HG02981 (cell line): ENCODE measurements at regions not wholly inside any gene's neighbourhood (a gene's known extent, or its start where the extent isn't known, plus 50 kb on each side); places are given as distances from the start of the nearest gene placed in this dataset.

Source experiments
- ATAC-seq: cut with Tn5 transposase; IDR thresholded peaks from one replicate; pipeline ENCODE4 v1.9.1; 2021; ENCODE audit warnings: mild to moderate bottlenecking, moderate library complexity; ENCODE audit not compliant: unreplicated experiment

DNA sequence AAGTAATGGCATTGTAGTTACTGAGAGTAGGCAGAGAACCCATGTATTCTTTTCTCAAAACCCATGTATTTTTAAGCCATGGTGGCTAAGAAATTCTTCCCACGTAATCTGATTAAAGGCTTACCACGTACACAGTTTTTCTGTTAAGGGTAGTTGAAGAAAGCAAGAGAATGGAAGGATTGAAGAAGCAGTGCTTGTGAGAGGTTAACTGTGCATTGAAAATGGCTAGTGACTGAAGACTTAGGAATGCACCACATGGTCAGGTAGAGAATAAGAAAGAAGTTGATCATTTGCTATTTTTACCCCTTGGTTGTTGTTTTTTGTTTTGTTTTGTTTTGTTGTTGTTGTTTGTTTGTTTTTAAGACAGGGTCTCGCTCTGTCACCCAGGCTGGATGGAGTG lies 178.9 kb upstream of the SNX7 start:
- ATAC-seq, result no peak

DNA sequence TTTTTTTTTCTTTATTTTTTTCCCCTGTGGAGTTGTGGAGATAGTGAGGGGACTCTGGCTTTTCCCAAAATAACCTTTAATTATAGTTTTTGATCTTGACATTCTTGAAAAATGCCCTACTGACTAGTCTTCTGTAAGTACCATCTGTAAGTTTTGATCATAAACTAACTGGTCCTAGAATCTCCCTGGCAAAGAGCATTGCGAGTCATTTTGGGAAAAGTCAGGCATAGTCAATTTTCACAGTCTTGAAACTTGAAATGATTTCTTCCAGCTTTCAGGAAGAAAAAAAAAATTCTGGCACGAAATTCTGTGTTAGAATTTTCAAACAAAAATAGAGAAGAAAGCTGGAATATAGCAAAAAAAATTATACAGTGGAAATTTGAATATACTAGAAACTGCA lies 181.2 kb upstream of the SNX7 start:
- no peak for ATAC-seq

DNA sequence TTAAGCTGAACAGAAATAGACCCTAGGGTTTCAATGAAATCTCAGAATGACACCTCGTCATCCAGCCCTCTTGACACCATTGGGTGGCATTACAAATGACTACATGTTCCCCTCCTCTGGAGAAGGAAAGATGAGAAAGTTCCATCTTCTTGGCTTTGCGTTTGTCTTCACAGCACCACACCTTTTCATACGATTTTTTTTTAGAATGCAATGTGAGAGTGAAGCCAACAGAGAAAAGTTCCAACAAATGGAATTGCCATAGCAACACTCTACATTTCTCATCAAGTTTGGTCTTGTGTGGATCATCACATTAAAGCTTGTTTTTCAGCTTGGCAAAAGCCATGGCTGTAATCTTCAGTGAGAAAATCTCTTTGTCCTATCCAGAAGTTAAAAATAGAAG lies 183.4 kb upstream of the SNX7 start:
- ATAC-seq, result no peak

DNA sequence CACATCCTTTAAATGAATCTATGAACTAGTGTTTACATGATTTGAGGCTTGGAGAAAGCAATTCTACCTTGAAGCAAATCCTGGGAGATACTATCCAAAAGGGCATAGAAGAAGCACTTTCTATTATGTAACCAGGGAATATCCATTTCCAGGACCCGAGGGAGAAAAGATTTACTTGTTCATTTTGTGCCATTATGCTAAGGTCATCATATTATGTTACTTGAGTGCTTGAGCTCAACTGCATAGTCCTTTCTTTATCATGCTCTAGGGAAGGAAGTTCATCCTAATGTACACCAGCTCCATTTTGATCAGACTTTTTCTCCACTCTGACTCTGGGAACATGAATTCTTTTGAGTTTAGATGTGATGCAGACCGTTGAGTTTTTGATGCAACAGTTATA lies 188.6 kb upstream of the SNX7 start:
- ATAC-seq, result no peak

DNA sequence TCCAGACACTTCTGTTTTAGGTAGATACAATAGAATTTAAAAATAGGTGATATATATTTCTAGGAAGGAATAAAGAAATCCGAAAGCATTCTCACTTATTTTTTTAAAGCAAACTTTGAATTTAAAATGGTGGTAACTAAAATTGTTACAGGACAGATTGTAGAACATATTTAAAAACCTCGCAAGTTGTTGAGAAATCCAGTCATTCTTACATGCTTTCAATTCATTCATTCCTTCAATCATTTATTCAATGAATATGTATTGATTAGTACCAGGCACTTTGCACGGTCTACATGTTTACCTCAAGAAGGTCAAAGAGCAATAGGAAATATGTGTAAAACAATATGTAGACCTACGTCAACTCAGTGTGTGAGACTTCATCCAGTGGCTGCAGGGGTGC lies 189.9 kb upstream of the SNX7 start:
- no peak for ATAC-seq

DNA sequence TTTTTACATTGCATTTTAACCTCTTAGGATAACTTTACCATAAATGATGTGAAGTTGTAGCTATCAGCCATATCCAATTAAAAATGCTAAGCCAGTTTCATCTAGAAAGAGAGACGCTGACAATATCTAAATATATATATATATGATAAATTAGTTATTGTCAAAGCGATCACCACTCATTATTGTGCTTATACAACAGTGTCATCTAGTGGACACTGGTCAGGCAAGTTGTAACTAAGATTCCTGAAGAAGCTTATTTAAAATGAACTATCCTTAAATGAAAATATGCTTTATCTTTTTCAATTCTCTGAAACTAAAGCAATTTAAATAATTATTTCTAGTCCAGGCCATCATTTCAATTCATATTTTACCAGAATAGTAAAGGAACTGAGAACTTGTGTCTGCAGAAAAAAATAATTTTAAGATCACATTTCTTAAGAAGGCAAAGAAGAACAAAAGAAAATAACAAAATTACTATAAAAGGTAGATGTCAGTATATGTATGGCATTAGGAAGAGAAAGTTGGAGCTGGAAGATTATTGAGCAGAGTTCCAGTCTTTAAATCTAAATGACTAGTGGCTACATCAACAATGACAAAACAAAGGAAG lies 193.3 kb upstream of the SNX7 start:
- ATAC-seq, result no peak

DNA sequence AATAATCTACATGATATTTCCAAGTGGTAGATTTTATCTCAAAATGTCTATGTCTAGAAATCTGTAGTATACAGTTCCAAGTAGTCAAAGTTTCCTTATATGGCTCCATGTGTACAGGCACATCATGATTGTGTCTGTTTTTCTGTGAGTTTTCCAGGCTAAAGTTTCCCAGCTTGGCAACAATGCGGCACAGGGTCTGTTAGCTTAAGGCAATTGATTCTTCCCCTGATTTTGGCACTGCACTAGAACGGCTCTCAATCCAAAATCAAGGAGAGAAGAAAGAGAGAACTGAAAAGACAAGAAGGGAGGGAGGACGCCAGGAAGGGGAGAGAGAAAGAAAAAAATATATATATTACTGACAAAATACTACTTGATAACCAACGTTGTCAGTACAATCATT lies 193.9 kb upstream of the SNX7 start:
- no peak for ATAC-seq

DNA sequence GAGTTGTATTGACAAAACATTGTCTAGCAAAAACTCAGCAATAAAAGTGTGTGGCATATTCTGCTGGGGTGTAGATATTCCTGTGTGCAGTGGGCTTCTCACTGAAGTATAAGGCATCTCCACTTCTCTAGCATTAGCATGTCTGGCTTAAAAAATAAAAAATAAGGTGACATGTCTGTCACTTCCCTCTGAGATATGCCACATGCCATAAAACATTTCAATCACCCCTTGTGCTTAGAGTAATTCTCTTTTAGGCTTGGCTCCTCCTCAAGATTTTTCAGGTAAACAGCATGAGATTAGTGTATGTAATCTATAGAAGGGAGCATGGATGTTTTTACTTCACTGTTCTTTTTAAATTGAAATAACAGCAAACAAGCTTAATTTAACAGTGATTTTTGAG lies 194.4 kb upstream of the SNX7 start:
- ATAC-seq, result no peak

DNA sequence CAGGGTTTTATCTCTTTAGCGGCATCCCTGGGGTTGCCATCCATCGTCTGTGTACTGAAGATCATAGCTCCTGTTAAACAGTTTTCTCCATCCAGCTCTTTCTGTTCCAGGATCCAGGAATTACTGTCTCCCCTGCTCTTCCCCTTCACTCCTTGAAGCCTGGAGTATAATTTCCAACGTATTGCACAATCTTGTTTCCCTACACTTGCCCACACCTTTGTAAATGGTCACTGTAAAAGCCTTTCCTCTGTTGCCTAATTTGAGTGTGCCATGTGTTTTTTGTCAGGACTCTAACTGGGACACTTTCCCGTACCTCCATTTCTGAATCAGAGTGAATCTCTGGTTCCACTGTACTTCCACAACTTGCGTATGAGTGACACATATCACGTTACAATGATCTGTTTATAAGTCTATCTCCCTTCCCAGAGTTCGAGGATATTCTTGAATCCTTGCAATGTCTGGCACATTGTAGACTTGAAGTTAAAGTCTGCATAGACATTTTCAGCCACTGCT lies 199.6 kb upstream of the SNX7 start:
- no peak for ATAC-seq

DNA sequence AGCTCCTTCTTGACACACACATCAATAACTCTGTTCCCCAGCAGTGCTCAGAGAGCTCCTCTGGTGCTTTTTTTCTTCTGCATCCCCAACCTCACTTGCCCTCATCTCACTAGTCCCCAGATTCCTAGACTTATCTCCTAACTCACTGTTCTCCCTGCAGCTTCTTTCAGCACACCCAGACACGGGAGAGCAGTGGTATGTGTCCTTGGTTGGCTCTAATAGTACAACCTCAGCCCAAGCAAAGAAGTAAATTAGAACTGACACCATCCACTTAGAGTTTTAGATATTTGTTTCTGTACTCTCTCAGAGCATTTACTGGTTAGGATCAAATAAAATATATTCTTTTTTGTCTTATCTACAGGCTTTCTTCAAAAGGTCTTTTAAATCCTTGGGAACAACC lies 201.4 kb upstream of the SNX7 start:
- no peak for ATAC-seq

DNA sequence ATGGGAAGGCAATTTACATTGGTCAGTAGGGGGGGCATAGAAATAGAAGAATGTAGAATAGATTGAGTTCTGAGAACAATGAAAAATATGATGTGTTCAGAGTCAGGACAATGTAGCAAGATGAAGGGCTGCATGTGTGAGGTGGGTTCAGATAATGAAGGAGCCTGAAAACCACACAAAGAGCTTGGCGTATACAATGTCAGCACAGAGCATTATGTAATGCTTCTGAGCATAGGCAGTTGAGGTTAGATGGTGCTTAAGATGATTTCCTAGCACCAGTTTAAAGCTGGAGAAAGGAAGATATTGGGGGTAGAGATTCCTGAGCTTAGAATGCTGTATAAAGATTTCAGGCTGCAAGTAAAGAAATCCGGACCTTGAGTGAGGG lies 202.0 kb upstream of the SNX7 start:
- no peak for ATAC-seq

DNA sequence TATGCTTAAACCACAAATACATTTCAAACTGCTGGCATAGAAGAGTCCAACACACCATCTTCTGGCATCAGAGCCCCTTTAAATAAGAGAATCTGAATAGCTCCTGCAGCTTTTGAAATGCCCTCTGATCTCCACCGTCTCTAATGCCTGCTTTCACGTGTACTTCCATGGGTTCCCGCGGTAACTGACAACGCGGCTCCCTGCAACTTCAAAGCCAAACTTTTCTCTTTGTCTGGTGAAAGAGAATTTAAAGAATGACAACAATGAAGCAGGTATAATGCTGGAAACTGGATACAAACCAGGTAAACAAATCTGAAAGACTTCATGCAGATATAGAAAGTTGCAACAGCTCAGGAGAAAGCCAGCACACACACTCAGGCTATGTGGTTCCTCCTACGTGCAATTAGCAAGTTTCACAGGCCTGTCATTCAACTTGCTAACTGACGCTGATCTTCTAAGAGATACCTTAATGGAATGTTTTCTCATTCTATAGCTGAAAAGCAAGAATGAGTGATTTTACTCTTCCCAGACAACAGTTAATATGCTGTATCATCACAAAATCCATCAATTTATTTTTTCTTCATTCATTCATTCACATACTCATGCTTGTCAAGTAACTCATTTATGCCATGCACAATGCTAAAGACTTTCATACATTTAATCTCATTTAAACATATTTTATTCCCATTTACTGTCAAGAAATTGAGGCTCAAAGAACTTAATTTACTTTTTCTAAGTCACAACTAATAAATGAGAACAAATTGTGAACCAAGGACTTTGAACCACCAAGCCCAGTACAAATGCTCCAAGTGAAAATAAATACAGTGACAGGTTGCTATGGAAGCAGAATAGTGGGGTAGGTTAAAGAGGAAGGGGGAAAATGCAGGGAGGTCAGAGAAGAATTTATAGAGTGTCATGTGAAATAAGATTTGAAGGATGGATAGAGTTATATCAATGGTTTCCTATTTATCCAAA lies 202.7 kb upstream of the SNX7 start:
- ATAC-seq, result no peak

DNA sequence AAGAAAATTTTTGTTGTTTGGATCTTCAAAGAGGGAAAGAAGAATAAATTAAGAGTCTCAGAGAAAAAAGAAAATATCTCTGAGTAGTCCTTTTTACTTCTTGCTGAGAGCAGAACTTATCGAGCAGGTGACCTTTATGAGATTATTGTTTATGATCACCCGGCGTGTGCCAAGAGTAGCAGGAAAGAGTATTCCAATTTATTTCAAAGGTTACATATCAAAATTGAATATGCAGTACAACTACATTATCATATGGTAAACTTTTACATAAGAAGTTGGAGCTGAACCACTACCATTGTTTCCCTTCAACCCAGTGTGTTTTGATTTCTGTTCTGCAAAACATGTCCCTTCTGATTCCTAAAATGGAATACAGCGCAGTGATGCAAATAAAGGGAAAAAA lies 204.3 kb upstream of the SNX7 start:
- ATAC-seq, result no peak

DNA sequence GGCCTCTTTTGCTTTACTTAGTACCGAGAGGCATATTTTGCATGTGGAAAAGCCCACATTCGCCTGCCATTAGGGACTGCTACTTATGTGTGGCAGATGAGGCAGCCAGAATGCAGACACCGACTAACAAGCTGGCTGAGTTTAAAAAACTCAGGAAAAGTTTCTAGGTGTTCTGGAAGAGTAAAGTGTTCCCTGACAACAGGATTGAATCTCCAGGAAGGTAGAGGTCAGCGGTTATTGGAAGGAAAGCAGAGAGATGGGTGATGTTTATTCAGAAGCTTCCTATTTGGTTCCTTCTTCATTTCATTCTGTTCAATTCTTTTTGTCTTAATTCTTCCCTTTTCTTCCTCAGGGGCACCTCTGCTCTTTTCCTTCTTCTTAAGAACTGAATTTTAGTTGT lies 206.9 kb upstream of the SNX7 start:
- ATAC-seq, result no peak

DNA sequence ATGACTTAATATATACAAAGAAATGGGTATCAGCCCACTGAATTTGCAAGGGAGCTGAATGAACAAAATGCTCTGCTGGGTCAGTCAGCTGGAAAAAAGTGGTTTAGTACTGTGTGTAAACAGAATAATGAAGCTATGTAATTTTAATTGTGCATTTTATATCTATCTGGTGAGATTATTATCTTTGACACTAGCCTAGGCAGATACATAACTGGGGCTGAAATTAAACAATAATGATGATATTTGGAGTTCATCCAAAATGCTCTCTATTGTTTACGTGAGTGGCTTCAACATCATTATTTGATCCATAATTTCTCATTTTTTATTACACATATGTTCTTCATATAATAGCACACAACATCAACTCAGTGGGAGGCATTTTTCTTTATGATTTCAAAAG lies 208.5 kb upstream of the SNX7 start:
- no peak for ATAC-seq

DNA sequence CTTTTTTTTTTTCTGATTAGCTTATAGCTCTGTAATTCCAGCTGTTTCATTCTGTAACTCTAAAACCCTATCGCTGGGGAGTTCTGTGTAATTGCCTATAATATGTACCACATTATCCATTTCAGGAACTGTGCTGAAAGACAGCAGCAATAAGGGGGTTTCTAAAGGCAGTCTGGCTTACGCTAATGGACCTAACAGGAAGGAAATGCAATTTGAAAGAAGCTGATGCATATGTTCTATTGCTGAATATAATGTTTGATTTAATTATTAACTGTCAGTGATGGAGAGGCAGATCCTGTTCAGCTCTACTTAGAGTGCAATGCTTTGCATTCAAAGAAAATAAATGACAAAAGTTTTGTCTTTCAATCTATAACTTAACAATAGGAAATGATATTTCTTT lies 209.4 kb upstream of the SNX7 start:
- ATAC-seq, result no peak

DNA sequence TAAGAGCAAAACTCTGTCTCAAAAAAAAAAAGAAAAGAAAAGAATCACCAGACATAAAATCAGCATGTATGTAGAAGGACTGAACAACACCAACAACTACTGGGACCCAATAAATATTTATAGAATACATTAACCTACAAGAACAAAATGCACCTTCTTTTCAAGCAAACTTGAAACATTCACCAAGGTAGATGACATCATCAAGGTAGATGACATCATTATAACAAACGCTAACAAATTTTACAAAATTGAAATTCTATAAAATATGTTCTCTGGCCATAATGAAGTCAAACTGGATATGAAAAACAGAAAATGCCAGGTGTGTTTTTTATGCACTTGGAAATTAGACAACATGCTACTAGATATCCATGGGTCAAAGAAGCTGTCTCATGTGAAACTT lies 220.2 kb upstream of the SNX7 start:
- ATAC-seq, result no peak

DNA sequence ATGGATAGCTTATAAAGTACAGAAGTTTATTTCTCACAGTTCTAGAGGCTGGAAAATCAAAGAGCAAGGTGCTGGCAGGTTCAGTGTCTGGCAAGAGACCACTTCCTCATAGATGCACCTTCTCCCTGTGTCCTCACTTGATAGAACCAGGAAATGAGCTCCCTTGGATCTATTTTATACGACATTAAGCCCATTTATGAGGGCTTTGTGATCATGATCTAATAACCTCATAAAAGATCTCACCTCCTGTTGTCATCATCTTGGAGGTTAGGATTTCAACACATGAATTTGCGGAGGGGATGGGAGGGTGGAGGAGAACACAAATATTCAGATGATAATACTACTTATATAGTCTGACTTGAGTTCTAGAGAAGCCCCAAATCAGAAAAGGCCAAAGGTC lies 222.1 kb upstream of the SNX7 start:
- no peak for ATAC-seq

DNA sequence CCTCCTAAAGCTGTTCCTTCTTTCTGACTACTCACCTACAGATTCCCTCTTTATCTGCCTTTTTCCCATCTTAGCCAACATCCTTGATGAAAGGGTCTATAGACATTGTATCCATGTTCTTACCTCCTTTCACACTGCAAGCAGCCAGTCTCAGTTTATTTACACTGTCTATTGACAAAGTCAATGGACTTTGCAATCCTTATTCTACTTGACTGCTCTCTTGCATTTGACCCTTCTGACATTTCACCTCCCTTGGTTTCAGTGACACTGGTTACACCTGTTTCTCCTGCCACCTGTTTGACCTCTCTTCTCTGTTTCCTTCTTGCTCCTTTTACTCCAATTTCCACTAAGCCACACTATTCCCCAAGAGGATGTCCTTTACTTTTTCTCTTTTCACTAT lies 224.0 kb upstream of the SNX7 start:
- ATAC-seq, result no peak

DNA sequence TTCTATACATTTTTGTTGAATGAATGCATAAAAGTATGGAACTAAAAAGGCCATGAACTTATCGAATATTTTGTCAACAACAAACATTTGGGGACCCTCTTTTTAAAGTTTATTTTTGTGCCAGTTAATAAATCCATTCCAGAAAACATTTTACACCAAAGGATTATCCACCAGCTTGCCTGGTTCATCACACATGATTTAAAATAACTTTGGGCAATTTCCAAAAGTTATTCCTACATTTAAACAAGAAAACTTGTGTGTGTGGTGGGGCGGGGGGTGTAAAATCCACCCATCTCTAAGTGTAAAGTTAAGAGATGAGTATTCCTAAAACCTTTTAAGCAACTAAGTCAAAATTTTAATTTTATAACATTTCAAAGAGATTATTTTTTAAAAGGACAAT lies 224.5 kb upstream of the SNX7 start:
- no peak for ATAC-seq

DNA sequence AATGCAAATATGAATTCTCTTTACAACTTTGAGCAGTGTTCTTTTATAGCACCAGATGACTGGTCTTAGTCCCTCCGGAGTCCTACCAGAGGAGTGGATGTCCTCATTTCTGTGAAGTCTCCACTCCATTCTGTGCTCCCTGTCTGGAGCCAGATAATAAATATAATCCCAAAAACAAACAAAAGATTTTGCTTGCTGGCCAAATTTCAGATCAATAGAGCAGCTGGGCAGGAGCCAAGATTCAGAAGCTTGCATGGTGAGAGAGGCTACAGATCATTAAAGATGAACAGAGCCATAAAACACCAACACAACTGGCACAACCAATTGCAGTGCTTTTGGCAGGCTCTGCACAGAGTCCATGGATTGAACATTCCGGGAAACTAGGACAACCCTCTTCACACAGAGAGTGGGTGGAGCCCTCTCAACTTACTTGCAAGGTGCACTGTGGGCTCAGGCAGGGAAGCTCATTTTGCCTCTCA lies 231.5 kb upstream of the SNX7 start:
- ATAC-seq, result no peak

DNA sequence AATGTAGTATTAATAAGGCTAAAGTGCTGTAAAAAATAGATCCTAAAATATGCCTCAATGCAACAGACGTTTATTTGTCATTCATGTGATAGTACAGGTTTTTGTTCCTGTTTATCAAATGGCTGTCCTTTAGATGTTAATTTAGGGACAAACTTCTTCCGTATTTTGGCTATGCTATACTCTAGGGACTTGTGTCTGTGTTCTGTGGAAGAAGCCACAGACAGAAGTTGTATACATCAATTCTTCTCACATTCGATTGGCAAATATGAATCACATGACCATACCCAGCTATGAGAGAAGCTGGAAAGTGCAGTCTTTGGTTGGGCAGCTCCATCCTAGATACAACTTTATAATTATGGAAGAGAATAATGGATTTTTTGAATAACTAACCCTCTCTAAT lies 232.7 kb upstream of the SNX7 start:
- no peak for ATAC-seq
